BLaER1 (cell line): ENCODE measurements at regions not wholly inside any gene's neighbourhood (a gene's known extent, or its start where the extent isn't known, plus 50 kb on each side); places are given as distances from the start of the nearest gene placed in this dataset.

Experiments
- H3K27ac ChIP-seq: shearing (Covaris generic); formaldehyde crosslinking; 2 replicates; pipeline ENCODE4 v1.8.1; 2022
- H3K27me3 ChIP-seq: shearing (Covaris generic); formaldehyde crosslinking; 2 replicates; pipeline ENCODE4 v1.8.1; 2022
- H3K36me3 ChIP-seq: shearing (Covaris generic); formaldehyde crosslinking; 2 replicates; pipeline ENCODE4 v1.8.1; 2022
- H3K4me1 ChIP-seq: shearing (Covaris generic); formaldehyde crosslinking; 2 replicates; pipeline ENCODE4 v1.8.1; 2022
- H3K4me2 ChIP-seq: shearing (Covaris generic); formaldehyde crosslinking; 2 replicates; pipeline ENCODE4 v1.8.1; 2022
- H3K4me3 ChIP-seq: shearing (Covaris generic); formaldehyde crosslinking; 2 replicates; pipeline ENCODE4 v1.8.1; 2022
- H3K9ac ChIP-seq: shearing (Covaris generic); formaldehyde crosslinking; 2 replicates; pipeline ENCODE4 v1.8.1; 2022
- H3K9me3 ChIP-seq: shearing (Covaris generic); formaldehyde crosslinking; 2 replicates; pipeline ENCODE4 v1.8.1; 2022
- H4K20me1 ChIP-seq: shearing (Covaris generic); formaldehyde crosslinking; 2 replicates; pipeline ENCODE4 v1.8.1; 2022
- Cebpa-rat ChIP-seq: shearing (Covaris generic); IDR thresholded peaks from 2 replicates; pipeline ENCODE4 v1.8.1; 2022

GRCh38 chr18:65423776-65424175 is 327.0 kb upstream of the CDH7 start:
- Histone ChIP-seq H3K4me3 (no peak overlapping the region), H3K27me3 (no peaks in the 10 kb centered on the region), H4K20me1 (no peaks in the 10 kb centered on the region), H3K4me2 (no peak overlapping the region), H3K36me3 (no peaks in the 10 kb centered on the region), H3K4me1 (no peaks in the 10 kb centered on the region), H3K9me3 (no peaks in the 10 kb centered on the region), H3K27ac (no peak overlapping the region), H3K9ac (no peak overlapping the region)
- TF ChIP-seq Cebpa-rat: no peak

GRCh38 chr18:65422544-65423136 is 328.2 kb upstream of the CDH7 start:
- Histone ChIP-seq H3K36me3 (no peaks in the 10 kb centered on the region), H3K9me3 (no peaks in the 10 kb centered on the region), H4K20me1 (no peaks in the 10 kb centered on the region), H3K4me2 (no peak overlapping the region), H3K4me3 (no peak overlapping the region), H3K4me1 (no peaks in the 10 kb centered on the region), H3K27ac (no peak overlapping the region), H3K27me3 (no peaks in the 10 kb centered on the region), H3K9ac (no peak overlapping the region)
- no peak for TF ChIP-seq Cebpa-rat

- no peak overlapping the region for H3K27ac ChIP-seq
- H3K4me3 ChIP-seq: no peak overlapping the region
- H3K27me3 ChIP-seq: no peaks in the 10 kb centered on the region
- H3K4me1 ChIP-seq: no peaks in the 10 kb centered on the region
- H3K4me2 ChIP-seq: no peak overlapping the region
- no peaks in the 10 kb centered on the region for H4K20me1 ChIP-seq
- TF ChIP-seq Cebpa-rat: no peak
- H3K9me3 ChIP-seq: no peaks in the 10 kb centered on the region
- H3K36me3 ChIP-seq: no peaks in the 10 kb centered on the region
- H3K9ac ChIP-seq: no peak overlapping the region
Observed at GRCh38 chr18:65415098-65415497, 335.7 kb upstream of the CDH7 start.

DNA sequence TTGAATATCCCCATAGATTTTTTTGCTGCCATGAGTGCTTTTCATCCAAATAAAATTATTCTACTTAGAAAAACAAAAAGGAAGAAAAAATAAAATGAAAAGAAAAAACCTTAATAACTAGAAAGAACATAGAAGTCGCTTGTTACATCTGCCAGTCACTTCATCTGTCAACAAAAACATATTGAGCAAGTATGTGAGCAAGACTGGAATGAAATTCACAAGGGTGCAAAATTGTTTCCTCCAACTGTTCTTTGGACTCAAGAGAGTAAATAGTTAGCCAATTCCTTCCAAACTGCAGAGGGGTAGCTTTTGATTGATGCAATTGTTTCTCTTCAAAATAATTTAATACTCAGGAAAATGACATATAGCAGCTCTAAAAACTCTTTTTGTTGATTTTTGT is 336.3 kb upstream of the CDH7 start:
- no peak overlapping the region for H3K4me2 ChIP-seq
- no peak overlapping the region for H3K9ac ChIP-seq
- no peak overlapping the region for H3K27ac ChIP-seq
- no peak overlapping the region for H3K4me3 ChIP-seq
- no peak for TF ChIP-seq Cebpa-rat
- no peaks in the 10 kb centered on the region for H3K9me3 ChIP-seq
- H3K36me3 ChIP-seq: no peaks in the 10 kb centered on the region
- H4K20me1 ChIP-seq: no peaks in the 10 kb centered on the region
- no peaks in the 10 kb centered on the region for H3K27me3 ChIP-seq
- H3K4me1 ChIP-seq: no peaks in the 10 kb centered on the region

DNA sequence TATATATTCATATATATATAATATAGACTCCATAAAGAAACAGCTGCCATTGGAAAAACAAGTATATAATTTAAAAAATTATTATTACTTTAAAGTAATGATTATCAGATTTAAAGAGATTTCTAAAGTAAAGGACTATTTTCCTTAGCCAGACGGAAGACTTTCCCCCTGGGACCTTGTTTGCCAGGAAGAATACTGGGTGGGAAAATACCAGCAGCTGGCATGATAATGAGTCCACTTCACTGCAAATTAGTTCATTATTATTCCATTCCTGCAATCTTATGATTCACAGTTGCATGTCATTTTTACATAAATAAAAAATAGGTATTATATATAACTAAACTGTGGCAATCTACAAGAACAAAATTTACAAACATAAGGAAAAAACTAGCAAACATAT is 339.8 kb upstream of the CDH7 start:
- no peak overlapping the region for H3K27ac ChIP-seq
- no peaks in the 10 kb centered on the region for H3K4me1 ChIP-seq
- H3K4me2 ChIP-seq: no peak overlapping the region

GRCh38 chr18:65409261-65409660 is 341.6 kb upstream of the CDH7 start:
- Histone ChIP-seq H3K9me3 (no peaks in the 10 kb centered on the region), H3K4me3 (no peak overlapping the region), H3K36me3 (no peaks in the 10 kb centered on the region), H4K20me1 (no peaks in the 10 kb centered on the region), H3K4me1 (no peaks in the 10 kb centered on the region), H3K27me3 (no peaks in the 10 kb centered on the region), H3K9ac (no peak overlapping the region), H3K27ac (no peak overlapping the region), H3K4me2 (no peak overlapping the region)
- TF ChIP-seq Cebpa-rat: no peak

More for the DNA sequence above, 339.8 kb upstream of the CDH7 start:
- Histone ChIP-seq H3K36me3 (no peaks in the 10 kb centered on the region), H4K20me1 (no peaks in the 10 kb centered on the region), H3K4me3 (no peak overlapping the region), H3K9me3 (no peaks in the 10 kb centered on the region), H3K9ac (no peak overlapping the region), H3K27me3 (no peaks in the 10 kb centered on the region)
- TF ChIP-seq Cebpa-rat: no peak

DNA sequence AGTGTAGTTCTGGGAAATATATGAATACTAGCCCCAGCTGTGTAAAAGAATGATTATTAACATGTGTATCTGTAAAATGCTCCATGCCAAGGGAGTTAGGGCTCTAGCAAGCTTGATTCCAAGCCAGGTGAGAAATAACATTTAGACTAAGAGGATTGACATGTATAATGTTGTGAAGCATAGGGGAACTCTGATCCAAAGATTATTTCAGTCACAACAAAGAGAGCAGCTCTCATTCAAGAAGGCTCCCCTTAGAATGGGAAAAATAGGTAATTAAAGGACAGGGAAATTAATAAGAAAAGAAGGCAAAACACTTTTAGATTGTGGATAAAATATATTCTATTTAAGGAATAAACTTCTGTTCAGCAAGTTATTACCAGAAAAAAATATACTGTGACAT is 347.3 kb upstream of the CDH7 start:
- H3K9ac ChIP-seq: no peak overlapping the region
- H3K9me3 ChIP-seq: no peaks in the 10 kb centered on the region

DNA sequence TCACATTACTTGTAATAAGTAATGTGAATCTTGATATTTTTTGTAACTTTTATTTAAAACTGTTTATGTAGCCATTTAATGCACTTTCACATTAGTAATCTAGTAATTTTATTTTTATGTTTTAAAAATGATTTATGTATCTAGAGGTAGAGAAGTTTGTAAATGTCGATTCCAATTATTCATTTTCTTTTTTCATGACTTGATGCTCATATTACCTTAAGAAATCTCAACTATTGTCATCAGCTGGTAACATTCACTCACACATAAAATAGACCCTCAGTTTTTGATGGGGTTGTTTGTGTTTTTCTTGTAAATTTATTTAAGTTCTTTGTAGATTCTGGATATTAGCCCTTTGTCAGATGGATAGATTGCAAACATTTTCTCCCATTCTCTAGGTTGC is 351.7 kb upstream of the CDH7 start:
- TF ChIP-seq Cebpa-rat: no peak
- Histone ChIP-seq H3K4me1 (no peaks in the 10 kb centered on the region), H3K9me3 (no peaks in the 10 kb centered on the region), H3K27me3 (no peaks in the 10 kb centered on the region), H3K4me3 (no peak overlapping the region), H3K4me2 (no peak overlapping the region), H3K36me3 (no peaks in the 10 kb centered on the region), H3K9ac (no peak overlapping the region), H3K27ac (no peak overlapping the region), H4K20me1 (no peaks in the 10 kb centered on the region)

More for the DNA sequence above, 347.3 kb upstream of the CDH7 start:
- H4K20me1 ChIP-seq: no peaks in the 10 kb centered on the region
- H3K36me3 ChIP-seq: no peaks in the 10 kb centered on the region
- no peaks in the 10 kb centered on the region for H3K27me3 ChIP-seq
- no peaks in the 10 kb centered on the region for H3K4me1 ChIP-seq
- H3K27ac ChIP-seq: no peak overlapping the region
- no peak overlapping the region for H3K4me2 ChIP-seq
- H3K4me3 ChIP-seq: no peak overlapping the region
- no peak for TF ChIP-seq Cebpa-rat

GRCh38 chr18:65398347-65399075 is 352.3 kb upstream of the CDH7 start:
- no peak overlapping the region for H3K9ac ChIP-seq
- no peaks in the 10 kb centered on the region for H3K9me3 ChIP-seq

DNA sequence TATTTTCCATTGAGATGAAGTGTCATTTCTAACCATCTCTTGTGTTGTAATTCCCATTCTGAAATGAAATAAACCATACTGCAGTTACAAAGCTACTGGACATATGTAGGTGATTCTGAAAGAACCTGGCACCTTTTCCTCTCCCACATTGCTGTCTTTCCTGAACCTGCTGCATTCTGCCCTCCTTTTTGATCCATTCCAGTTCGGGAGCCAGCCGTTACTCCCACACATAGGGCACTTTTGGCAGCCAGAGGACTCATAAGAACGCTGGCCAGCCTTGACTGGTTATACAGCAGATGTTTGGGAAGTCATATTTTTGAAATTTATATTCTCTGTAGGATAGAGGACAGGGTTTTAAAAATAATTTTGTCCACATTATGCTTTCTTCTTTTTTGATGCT is 369.8 kb upstream of the CDH7 start:
- no peak overlapping the region for H3K9ac ChIP-seq
- no peaks in the 10 kb centered on the region for H4K20me1 ChIP-seq
- no peak for TF ChIP-seq Cebpa-rat
- no peaks in the 10 kb centered on the region for H3K9me3 ChIP-seq
- H3K27me3 ChIP-seq: no peaks in the 10 kb centered on the region
- H3K36me3 ChIP-seq: no peaks in the 10 kb centered on the region
- H3K4me2 ChIP-seq: no peak overlapping the region
- no peaks in the 10 kb centered on the region for H3K4me1 ChIP-seq
- no peak overlapping the region for H3K27ac ChIP-seq
- no peak overlapping the region for H3K4me3 ChIP-seq

More at GRCh38 chr18:65398347-65399075, 352.3 kb upstream of the CDH7 start:
- H3K27ac ChIP-seq: no peak overlapping the region
- no peak overlapping the region for H3K4me2 ChIP-seq
- no peaks in the 10 kb centered on the region for H3K36me3 ChIP-seq
- no peaks in the 10 kb centered on the region for H3K4me1 ChIP-seq
- H4K20me1 ChIP-seq: no peaks in the 10 kb centered on the region
- H3K4me3 ChIP-seq: no peak overlapping the region
- H3K27me3 ChIP-seq: no peaks in the 10 kb centered on the region
- no peak for TF ChIP-seq Cebpa-rat
